ENCODE measurements at regions not wholly inside any gene's neighbourhood (a gene's known extent, or its start where the extent isn't known, plus 50 kb on each side); places are given as distances from the start of the nearest gene placed in this dataset.

GRCh38 chr1:60665311-60665710 lies 417.1 kb upstream of the NFIA start:
- TF ChIP-seq, protein P1, sequence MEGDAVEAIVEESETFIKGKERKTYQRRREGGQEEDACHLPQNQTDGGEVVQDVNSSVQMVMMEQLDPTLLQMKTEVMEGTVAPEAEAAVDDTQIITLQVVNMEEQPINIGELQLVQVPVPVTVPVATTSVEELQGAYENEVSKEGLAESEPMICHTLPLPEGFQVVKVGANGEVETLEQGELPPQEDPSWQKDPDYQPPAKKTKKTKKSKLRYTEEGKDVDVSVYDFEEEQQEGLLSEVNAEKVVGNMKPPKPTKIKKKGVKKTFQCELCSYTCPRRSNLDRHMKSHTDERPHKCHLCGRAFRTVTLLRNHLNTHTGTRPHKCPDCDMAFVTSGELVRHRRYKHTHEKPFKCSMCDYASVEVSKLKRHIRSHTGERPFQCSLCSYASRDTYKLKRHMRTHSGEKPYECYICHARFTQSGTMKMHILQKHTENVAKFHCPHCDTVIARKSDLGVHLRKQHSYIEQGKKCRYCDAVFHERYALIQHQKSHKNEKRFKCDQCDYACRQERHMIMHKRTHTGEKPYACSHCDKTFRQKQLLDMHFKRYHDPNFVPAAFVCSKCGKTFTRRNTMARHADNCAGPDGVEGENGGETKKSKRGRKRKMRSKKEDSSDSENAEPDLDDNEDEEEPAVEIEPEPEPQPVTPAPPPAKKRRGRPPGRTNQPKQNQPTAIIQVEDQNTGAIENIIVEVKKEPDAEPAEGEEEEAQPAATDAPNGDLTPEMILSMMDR (tag by site-specific recombination; IDR thresholded peaks at IDR 0.05) = no peak
- TF ChIP-seq ZBTB7A (tag by site-specific recombination; IDR thresholded peaks at IDR 0.05; ENCODE audit: low read depth) (no peak), GLIS2 (tag by site-specific recombination; IDR thresholded peaks at IDR 0.05) (no peak), ZNF354C (tag by site-specific recombination; IDR thresholded peaks at IDR 0.05; ENCODE audit: borderline replicate concordance, low read depth) (no peak), ZNF174 (tag by site-specific recombination; IDR thresholded peaks at IDR 0.05) (no peak), PATZ1 (tag by site-specific recombination; IDR thresholded peaks at IDR 0.05) (no peak), PBX3 (CRISPR knock-in tag; IDR thresholded peaks at IDR 0.05) (no peak)
- TF ChIP-seq, protein P2, sequence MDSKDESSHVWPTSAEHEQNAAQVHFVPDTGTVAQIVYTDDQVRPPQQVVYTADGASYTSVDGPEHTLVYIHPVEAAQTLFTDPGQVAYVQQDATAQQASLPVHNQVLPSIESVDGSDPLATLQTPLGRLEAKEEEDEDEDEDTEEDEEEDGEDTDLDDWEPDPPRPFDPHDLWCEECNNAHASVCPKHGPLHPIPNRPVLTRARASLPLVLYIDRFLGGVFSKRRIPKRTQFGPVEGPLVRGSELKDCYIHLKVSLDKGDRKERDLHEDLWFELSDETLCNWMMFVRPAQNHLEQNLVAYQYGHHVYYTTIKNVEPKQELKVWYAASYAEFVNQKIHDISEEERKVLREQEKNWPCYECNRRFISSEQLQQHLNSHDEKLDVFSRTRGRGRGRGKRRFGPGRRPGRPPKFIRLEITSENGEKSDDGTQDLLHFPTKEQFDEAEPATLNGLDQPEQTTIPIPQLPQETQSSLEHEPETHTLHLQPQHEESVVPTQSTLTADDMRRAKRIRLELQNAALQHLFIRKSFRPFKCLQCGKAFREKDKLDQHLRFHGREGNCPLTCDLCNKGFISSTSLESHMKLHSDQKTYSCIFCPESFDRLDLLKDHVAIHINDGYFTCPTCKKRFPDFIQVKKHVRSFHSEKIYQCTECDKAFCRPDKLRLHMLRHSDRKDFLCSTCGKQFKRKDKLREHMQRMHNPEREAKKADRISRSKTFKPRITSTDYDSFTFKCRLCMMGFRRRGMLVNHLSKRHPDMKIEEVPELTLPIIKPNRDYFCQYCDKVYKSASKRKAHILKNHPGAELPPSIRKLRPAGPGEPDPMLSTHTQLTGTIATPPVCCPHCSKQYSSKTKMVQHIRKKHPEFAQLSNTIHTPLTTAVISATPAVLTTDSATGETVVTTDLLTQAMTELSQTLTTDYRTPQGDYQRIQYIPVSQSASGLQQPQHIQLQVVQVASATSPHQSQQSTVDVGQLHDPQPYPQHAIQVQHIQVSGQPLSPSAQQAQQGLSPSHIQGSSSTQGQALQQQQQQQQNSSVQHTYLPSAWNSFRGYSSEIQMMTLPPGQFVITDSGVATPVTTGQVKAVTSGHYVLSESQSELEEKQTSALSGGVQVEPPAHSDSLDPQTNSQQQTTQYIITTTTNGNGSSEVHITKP (tag by site-specific recombination; IDR thresholded peaks at IDR 0.05) = no peak
- TF ChIP-seq, protein P3, sequence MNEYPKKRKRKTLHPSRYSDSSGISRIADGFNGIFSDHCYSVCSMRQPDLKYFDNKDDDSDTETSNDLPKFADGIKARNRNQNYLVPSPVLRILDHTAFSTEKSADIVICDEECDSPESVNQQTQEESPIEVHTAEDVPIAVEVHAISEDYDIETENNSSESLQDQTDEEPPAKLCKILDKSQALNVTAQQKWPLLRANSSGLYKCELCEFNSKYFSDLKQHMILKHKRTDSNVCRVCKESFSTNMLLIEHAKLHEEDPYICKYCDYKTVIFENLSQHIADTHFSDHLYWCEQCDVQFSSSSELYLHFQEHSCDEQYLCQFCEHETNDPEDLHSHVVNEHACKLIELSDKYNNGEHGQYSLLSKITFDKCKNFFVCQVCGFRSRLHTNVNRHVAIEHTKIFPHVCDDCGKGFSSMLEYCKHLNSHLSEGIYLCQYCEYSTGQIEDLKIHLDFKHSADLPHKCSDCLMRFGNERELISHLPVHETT (tag by site-specific recombination; IDR thresholded peaks at IDR 0.05) = no peak

Measured in HEK293 (cell line).